ENCODE measurements at regions not wholly inside any gene's neighbourhood (a gene's known extent, or its start where the extent isn't known, plus 50 kb on each side); places are given as distances from the start of the nearest gene placed in this dataset.

- TF ChIP-seq MYC (IDR thresholded peaks at IDR 0.05; ENCODE audit: low read depth, low read length) (no peak), POLR2AphosphoS5 (IDR thresholded peaks at IDR 0.05; ENCODE audit: insufficient read depth, low read depth, low read length) (no peak)
- POLR2A ChIA-PET = no interaction called here
- FAIRE-seq = no peak
- BruUV-seq (replicated peaks) = no TSS peak
- no peaks in the 10 kb centered on the region for H3K36me3 ChIP-seq (ENCODE audit: control insufficient read depth in 2 of 2, extremely low read depth in 1 of 2, insufficient read depth in 2 of 2, low read length in 2 of 2)
- no peak overlapping the region for H2AFZ ChIP-seq (ENCODE audit: low read depth, low read length)
- CTCF ChIA-PET = no interaction called here
- H3K9me1 ChIP-seq (replicated peaks; ENCODE audit: control insufficient read depth, extremely low read depth, insufficient read depth, low read length) = no peaks in the 10 kb centered on the region
- H3K79me2 ChIP-seq (ENCODE audit: control insufficient read depth, insufficient read depth, low read length) = no peaks in the 10 kb centered on the region
- H3K4me3 ChIP-seq (replicated peaks in 1 of 3; ENCODE audit: insufficient read depth in 1 of 3, low read depth in 1 of 3, low read length in 3 of 3) = no peak overlapping the region
- H3K9me3 ChIP-seq (replicated peaks; ENCODE audit: control insufficient read depth, insufficient read depth, low read length) = no peaks in the 10 kb centered on the region
- intact Hi-C loops (cut with micrococcal nuclease) (no loop called here), dilution Hi-C loops (cut with MboI; ENCODE audit: extremely low pct_ligation_motif_present, low sequenced_read_pairs) (no loop called here)
- H3K27ac ChIP-seq (ENCODE audit: insufficient read depth, low read depth, low read length) = no peak overlapping the region
- no peaks in the 10 kb centered on the region for H3K4me1 ChIP-seq (ENCODE audit: control insufficient read depth, extremely low read depth, insufficient read depth, low read length)
- no peaks in the 10 kb centered on the region for H4K20me1 ChIP-seq (replicated peaks; ENCODE audit: control insufficient read depth, extremely low read depth, insufficient read depth, low read length)
- no peaks in the 10 kb centered on the region for H3K27me3 ChIP-seq (ENCODE audit: control insufficient read depth in 2 of 2, insufficient read depth in 2 of 2, low read length in 2 of 2)
- no peak overlapping the region for H3K9ac ChIP-seq (replicated peaks; ENCODE audit: extremely low read depth, insufficient read depth, low read length)
- no peak overlapping the region for H3K4me2 ChIP-seq (ENCODE audit: insufficient read depth, low read length)
- no peak for DNase-seq (ENCODE audit: low read depth, low spot score)
Measured at GRCh38 chr9:104240890-104241289, 146.8 kb downstream of the SMC2 start.

DNA sequence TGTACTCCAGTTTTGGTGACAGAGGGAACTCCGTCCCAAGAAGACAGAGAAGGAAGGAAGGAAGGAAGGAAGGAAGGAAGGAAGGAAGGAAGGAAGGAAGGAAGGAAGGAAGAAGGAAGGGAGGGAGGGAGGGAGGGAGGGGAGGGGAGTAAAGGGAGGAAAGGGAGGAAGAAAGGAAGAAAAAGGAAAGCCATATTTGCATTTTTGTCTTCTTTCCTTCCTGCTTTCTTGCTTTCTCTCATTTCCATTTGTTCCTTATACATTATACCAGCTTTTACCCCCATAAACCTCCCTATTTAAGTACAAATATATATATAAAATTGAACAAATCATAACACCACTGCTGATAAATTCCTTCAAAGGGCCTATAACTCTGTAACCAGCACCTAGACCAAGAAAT is 151.8 kb downstream of the SMC2 start:
- no peaks in the 10 kb centered on the region for H4K20me1 ChIP-seq (replicated peaks; ENCODE audit: control insufficient read depth, extremely low read depth, insufficient read depth, low read length)
- H3K9ac ChIP-seq (replicated peaks; ENCODE audit: extremely low read depth, insufficient read depth, low read length) = no peak overlapping the region
- H3K4me1 ChIP-seq (ENCODE audit: control insufficient read depth, extremely low read depth, insufficient read depth, low read length) = no peaks in the 10 kb centered on the region
- H3K27ac ChIP-seq (ENCODE audit: insufficient read depth, low read depth, low read length) = no peak overlapping the region
- ChIA-PET CTCF (no interaction called here), POLR2A (no interaction called here)
- H3K9me1 ChIP-seq (replicated peaks; ENCODE audit: control insufficient read depth, extremely low read depth, insufficient read depth, low read length) = no peaks in the 10 kb centered on the region
- no peak overlapping the region for H3K4me2 ChIP-seq (ENCODE audit: insufficient read depth, low read length)
- no peaks in the 10 kb centered on the region for H3K79me2 ChIP-seq (ENCODE audit: control insufficient read depth, insufficient read depth, low read length)
- TF ChIP-seq POLR2AphosphoS5 (IDR thresholded peaks at IDR 0.05; ENCODE audit: insufficient read depth, low read depth, low read length) = no peak
- TF ChIP-seq, protein P1, sequence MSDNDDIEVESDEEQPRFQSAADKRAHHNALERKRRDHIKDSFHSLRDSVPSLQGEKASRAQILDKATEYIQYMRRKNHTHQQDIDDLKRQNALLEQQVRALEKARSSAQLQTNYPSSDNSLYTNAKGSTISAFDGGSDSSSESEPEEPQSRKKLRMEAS (IDR thresholded peaks at IDR 0.05; ENCODE audit: insufficient read depth, insufficient read length) = no peak
- no peak for TF ChIP-seq POLR2A (IDR thresholded peaks at IDR 0.05; ENCODE audit: low read depth, low read length)
- TF ChIP-seq FOS (IDR thresholded peaks at IDR 0.05; ENCODE audit: borderline replicate concordance, insufficient read depth, low read length) = no peak
- TF ChIP-seq MYC (IDR thresholded peaks at IDR 0.05; ENCODE audit: low read depth, low read length) = no peak
- no peak for TF ChIP-seq EZH2 (IDR thresholded peaks at IDR 0.05; ENCODE audit: borderline replicate concordance, low read depth, low read length, severe bottlenecking)
- TF ChIP-seq JUN (IDR thresholded peaks at IDR 0.05; ENCODE audit: borderline replicate concordance, insufficient read depth, insufficient read length, low read depth) = no peak
- TF ChIP-seq CTCF (IDR thresholded peaks at IDR 0.05; ENCODE audit: extremely low read depth in 1 of 2, insufficient read depth in 1 of 2, low read depth in 1 of 2, low read length in 2 of 2) = no peak
- no peak for TF ChIP-seq GATA2 (IDR thresholded peaks at IDR 0.05; ENCODE audit: insufficient read depth, insufficient read length, low read depth, low read length)
- intact Hi-C loops (cut with micrococcal nuclease) = no loop called here
- no peaks in the 10 kb centered on the region for H3K27me3 ChIP-seq (ENCODE audit: control insufficient read depth in 2 of 2, insufficient read depth in 2 of 2, low read length in 2 of 2)
- no peaks in the 10 kb centered on the region for H3K9me3 ChIP-seq (replicated peaks; ENCODE audit: control insufficient read depth, insufficient read depth, low read length)
- no peak overlapping the region for H2AFZ ChIP-seq (ENCODE audit: low read depth, low read length)
- no peak for FAIRE-seq
- DNase-seq (ENCODE audit: low read depth, low spot score) = no peak
- BruUV-seq (replicated peaks) = no TSS peak
- H3K4me3 ChIP-seq (replicated peaks in 1 of 3; ENCODE audit: insufficient read depth in 1 of 3, low read depth in 1 of 3, low read length in 3 of 3) = no peak overlapping the region
- dilution Hi-C loops (cut with MboI; ENCODE audit: extremely low pct_ligation_motif_present, low sequenced_read_pairs) = no loop called here
- no peaks in the 10 kb centered on the region for H3K36me3 ChIP-seq (ENCODE audit: control insufficient read depth in 2 of 2, extremely low read depth in 1 of 2, insufficient read depth in 2 of 2, low read length in 2 of 2)

Data from endothelial cell of umbilical vein (primary cell).